Muscle of leg (tissue), 3 donors: ENCODE measurements at regions not wholly inside any gene's neighbourhood (a gene's known extent, or its start where the extent isn't known, plus 50 kb on each side); places are given as distances from the start of the nearest gene placed in this dataset.

ENCODE experiments used
- DNase-seq: peaks from one replicate; pipeline ENCODE4 v3.0.0; 2013
- H3K27ac ChIP-seq: one replicate; pipeline ENCODE4 v1.5.1; 2013; ENCODE audit warnings: mild to moderate bottlenecking, low read length, control low read depth
- H3K27me3 ChIP-seq: one replicate; pipeline ENCODE4 v1.6.1; 2013; ENCODE audit warnings: low read length; ENCODE audit not compliant: control insufficient read depth, insufficient read depth
- H3K36me3 ChIP-seq: one replicate; pipeline ENCODE4 v1.6.1; 2013; ENCODE audit warnings: low read length; ENCODE audit not compliant: control insufficient read depth, insufficient read depth
- H3K4me1 ChIP-seq: one replicate; pipeline ENCODE4 v1.6.1; 2013; ENCODE audit warnings: low read length; ENCODE audit not compliant: control insufficient read depth, insufficient read depth
- H3K4me3 ChIP-seq: one replicate; pipeline ENCODE4 v1.5.1; 2013; ENCODE audit warnings: low read length, control low read depth
- H3K9me3 ChIP-seq: replicated peaks from 2 replicates; pipeline ENCODE4 v1.6.1; 2013; ENCODE audit warnings: low read depth, low read length; ENCODE audit not compliant: control insufficient read depth
- WGBS: methylation state at CpG from one replicate; pipeline ENCODE4 v1.1.5; 2013; ENCODE audit warnings: missing lambda C conversion rate; ENCODE audit not compliant: insufficient coverage; 5-methylcytosine and 5-hydroxymethylcytosine counted together

DNA sequence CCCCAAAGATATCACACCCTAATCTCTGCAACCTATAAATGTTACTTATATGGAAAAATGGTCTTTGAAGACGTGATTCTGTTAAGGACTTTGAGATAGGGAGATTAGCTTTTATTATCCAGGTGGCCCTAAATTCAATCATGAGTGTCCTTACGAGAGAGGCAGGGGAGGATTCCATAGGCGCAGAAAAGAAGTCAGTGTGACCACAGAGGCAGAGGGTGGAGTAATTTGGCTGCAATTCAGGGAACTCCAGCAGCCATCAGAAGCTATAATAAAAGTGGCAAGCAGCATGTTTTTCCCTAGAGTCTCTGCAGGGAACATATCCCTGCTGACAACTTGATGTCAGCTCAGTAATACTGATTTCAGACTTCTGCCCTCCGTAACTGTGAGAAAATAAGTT is 315.2 kb upstream of the ROBO2 start:
- Histone ChIP-seq H3K9me3 (no peaks in the 10 kb centered on the region), H3K27ac (no peak overlapping the region), H3K4me1 (no peaks in the 10 kb centered on the region), H3K27me3 (no peaks in the 10 kb centered on the region), H3K4me3 (no peak overlapping the region), H3K36me3 (no peaks in the 10 kb centered on the region)
- DNase-seq = no peak
- WGBS = 66% methylated on average over 4 of the region's 4 CpGs

DNA sequence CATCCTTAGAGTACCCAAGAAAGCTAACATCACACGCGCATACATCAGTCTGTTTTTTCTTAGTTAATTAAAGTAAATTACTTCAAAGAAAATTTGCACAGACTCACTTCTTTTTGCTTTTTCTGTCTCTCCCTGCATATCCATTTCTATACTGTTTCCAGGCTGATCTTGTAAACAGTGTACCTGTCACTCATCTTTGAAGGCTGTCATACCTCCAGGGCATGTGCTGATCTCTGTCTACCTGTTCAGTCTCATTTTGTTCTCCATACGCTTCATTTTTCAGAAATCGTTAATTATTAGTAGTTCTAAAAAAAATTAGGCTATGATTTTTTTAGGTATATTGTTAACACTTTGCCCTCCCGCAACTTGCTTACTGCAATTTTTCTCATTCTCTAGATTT is 313.9 kb upstream of the ROBO2 start:
- H3K4me3 ChIP-seq = no peak overlapping the region
- H3K36me3 ChIP-seq = no peaks in the 10 kb centered on the region
- no peaks in the 10 kb centered on the region for H3K4me1 ChIP-seq
- WGBS = no CpG with 5 or more reads among the region's 5 CpGs
- no peak overlapping the region for H3K27ac ChIP-seq
- no peaks in the 10 kb centered on the region for H3K9me3 ChIP-seq
- H3K27me3 ChIP-seq = no peaks in the 10 kb centered on the region
- DNase-seq = no peak

DNA sequence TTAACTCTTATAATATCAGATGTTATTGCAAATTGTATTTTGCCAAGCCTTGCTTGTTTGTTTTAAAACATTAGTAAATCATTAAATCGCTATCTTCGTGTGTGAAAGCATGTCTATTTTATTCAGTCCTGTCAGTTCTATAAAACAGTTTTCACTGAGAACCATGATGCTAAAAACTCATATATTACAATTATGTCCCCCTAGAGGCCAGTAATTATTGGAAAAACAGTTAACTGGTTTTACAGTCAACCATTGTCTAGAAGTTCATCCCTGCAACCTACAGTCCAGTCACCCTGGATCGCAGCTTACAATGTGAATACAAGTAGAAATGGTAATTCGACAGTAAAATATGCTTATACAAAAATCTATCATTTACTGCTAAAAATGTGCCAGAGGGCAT is 311.5 kb upstream of the ROBO2 start:
- no peaks in the 10 kb centered on the region for H3K9me3 ChIP-seq
- H3K36me3 ChIP-seq = no peaks in the 10 kb centered on the region
- no peaks in the 10 kb centered on the region for H3K27me3 ChIP-seq
- H3K4me1 ChIP-seq = no peaks in the 10 kb centered on the region
- WGBS = no CpG with 5 or more reads among the region's 4 CpGs
- H3K27ac ChIP-seq = no peak overlapping the region
- H3K4me3 ChIP-seq = no peak overlapping the region
- no peak for DNase-seq

DNA sequence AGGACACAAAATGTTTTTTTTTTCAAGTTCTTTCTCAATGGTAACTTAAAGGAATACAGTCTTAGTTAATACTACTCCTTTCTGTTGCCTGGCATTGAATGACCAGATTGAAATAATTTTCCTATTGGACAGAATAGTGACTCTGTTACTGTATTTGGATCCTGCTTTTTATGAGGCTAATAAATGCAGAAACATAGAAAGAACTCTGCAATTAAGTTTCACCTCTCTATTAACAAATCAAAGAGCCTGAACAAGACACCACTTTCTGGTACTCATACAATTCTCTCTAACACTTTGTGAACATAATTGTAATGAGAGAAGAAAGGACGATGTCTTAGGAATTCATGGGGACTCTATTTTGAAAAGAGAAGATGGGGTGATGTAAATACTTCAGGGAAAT is 308.4 kb upstream of the ROBO2 start:
- Histone ChIP-seq H3K4me1 (no peaks in the 10 kb centered on the region), H3K9me3 (no peaks in the 10 kb centered on the region), H3K4me3 (no peak overlapping the region), H3K27ac (no peak overlapping the region), H3K27me3 (no peaks in the 10 kb centered on the region), H3K36me3 (no peaks in the 10 kb centered on the region)
- no CpG with 5 or more reads among the region's 1 CpG for WGBS
- DNase-seq = no peak

DNA sequence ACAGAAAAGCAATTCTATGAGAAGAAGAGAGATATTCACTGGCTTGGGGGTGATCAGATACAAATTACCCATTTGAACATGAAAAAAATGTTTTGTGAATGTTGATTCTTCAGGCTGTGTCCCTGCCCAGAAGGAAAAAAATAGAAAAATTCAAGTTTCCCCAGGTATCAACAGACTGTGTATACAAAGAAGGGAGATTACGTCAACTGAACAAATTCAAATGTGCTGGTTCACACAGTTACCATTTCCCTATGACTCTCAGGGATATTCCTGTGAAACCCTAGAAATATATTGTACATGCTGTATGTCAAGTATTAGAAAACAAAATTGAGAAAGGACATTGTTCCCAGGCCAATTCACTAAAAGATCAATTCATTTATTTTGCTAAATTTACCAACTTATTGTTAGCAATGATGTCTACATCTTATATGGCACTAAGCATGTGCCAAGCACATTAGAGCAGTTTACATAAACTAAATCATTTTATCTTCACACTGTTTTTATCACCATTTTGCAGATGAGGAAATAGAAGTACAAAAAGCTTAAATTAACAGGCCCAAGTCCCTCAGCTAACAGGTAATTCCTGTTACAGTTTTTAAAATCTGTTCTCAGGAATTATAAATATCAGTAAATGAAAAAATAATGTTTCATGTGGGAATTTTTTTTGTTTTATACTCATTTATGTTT is 306.7 kb upstream of the ROBO2 start:
- H3K9me3 ChIP-seq = no peaks in the 10 kb centered on the region
- DNase-seq = no peak
- no peaks in the 10 kb centered on the region for H3K36me3 ChIP-seq
- no peaks in the 10 kb centered on the region for H3K27me3 ChIP-seq
- H3K4me3 ChIP-seq = no peak overlapping the region
- no peaks in the 10 kb centered on the region for H3K4me1 ChIP-seq
- no CpG with 5 or more reads among the region's 1 CpG for WGBS
- no peak overlapping the region for H3K27ac ChIP-seq

DNA sequence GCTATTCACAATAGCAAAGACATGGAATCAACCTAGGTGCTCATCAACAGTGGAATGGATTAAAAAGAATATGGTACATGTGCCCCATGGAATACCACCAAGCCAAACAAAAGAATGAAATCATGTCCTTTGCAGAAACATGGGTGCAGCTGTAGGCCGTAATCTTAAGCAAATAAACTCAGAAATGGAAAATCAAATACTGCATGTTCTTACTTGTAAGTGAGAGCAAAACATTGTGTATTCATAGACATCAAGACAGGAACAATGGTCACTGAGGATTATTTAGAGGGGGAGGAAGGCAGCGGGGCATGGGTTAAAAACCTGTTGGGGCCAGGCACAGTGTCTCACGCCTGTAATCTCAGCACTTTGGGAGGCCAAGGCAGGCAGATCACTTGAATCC is 304.7 kb upstream of the ROBO2 start:
- 0% methylated on average over 1 of the region's 3 CpGs for WGBS
- no peaks in the 10 kb centered on the region for H3K9me3 ChIP-seq
- H3K4me3 ChIP-seq = no peak overlapping the region
- DNase-seq = no peak
- H3K27me3 ChIP-seq = no peaks in the 10 kb centered on the region
- no peaks in the 10 kb centered on the region for H3K4me1 ChIP-seq
- no peak overlapping the region for H3K27ac ChIP-seq
- H3K36me3 ChIP-seq = no peaks in the 10 kb centered on the region

DNA sequence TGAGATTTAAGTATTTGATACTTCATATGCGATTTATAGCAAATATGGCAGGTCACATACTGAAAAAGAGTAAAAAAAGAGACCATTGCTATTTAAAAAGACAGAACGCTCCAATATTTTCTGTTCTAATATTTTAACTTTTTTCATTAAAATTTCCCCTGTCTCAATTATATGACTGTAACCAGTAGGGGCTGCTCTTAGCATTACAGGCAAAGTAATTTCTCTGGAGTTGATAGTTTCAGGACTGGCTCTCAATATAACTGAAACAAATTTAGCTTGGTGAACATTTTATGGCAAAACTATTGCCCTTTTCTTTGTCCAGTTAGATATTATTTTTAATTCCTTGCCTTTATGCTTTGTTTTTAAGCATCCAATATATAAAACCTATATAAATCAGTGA is 286.3 kb upstream of the ROBO2 start:
- Histone ChIP-seq H3K27ac (no peak overlapping the region), H3K27me3 (no peaks in the 10 kb centered on the region), H3K36me3 (no peaks in the 10 kb centered on the region), H3K9me3 (no peaks in the 10 kb centered on the region), H3K4me1 (no peaks in the 10 kb centered on the region), H3K4me3 (no peak overlapping the region)
- WGBS = no CpG with 5 or more reads among the region's 2 CpGs
- peak; percentile 21 for DNase-seq

DNA sequence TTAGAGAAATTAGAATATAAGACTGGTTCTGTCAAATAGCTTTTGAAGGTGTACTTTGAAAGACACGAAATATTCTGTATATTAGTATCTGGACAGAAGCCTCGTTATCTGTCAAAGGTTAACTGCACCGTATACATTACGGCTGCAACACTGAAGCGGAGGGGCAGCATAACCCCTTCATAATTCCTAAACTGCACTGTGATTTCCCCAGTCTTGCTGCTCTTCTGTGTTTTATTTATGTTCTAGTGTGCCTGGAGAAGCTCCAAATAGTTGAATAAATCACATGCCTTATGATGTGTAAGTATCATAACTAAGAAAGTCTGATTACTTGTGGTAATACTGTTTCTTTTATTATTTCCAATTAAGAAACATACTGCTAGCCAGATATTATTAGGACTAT is 285.7 kb upstream of the ROBO2 start:
- no peak overlapping the region for H3K27ac ChIP-seq
- no peaks in the 10 kb centered on the region for H3K27me3 ChIP-seq
- no peak for DNase-seq
- H3K4me3 ChIP-seq = no peak overlapping the region
- H3K9me3 ChIP-seq = no peaks in the 10 kb centered on the region
- 20% methylated on average over 1 of the region's 5 CpGs for WGBS
- no peaks in the 10 kb centered on the region for H3K36me3 ChIP-seq
- H3K4me1 ChIP-seq = no peaks in the 10 kb centered on the region

DNA sequence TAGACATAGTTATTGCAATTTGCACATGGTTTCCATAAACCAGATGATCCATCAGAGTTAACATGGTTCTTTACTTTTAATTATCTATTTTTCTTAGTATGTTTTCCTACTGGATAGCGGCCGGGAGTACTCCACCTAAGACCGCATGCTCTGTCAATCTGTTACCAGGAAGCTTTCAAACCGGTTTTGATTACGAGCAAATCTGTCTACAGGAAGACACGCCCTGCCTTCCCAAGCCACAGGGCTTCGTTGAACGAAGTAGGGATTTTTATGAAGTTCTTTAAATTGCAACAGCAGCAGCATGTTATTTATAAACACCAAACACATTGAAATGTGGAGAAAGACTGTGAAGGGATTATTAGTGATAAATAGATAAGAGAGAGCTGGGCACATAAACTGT is 283.3 kb upstream of the ROBO2 start:
- Histone ChIP-seq H3K27me3 (no peaks in the 10 kb centered on the region), H3K36me3 (no peaks in the 10 kb centered on the region), H3K27ac (no peak overlapping the region), H3K4me3 (no peak overlapping the region), H3K9me3 (no peaks in the 10 kb centered on the region), H3K4me1 (no peaks in the 10 kb centered on the region)
- WGBS = 75% methylated on average over 5 of the region's 8 CpGs
- no peak for DNase-seq

DNA sequence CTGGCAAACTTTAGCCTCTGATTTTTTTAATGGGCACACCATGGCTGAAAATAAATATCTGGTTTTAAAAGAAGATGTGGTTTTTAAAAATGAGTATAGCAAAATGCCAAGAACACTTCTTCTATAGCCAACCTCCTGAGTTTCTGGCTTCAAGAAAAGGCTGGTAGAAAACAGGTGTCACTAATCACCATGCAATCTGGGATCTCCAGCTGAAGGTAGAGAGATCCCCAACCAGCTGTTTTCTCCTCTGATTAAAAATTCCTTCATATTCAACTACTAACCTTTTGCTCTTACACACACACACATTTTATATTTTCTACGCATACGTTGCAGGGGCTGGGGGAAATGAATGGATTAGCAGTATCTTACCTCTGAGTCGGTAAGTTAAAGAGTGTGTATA is 279.6 kb upstream of the ROBO2 start:
- no peaks in the 10 kb centered on the region for H3K36me3 ChIP-seq

DNA sequence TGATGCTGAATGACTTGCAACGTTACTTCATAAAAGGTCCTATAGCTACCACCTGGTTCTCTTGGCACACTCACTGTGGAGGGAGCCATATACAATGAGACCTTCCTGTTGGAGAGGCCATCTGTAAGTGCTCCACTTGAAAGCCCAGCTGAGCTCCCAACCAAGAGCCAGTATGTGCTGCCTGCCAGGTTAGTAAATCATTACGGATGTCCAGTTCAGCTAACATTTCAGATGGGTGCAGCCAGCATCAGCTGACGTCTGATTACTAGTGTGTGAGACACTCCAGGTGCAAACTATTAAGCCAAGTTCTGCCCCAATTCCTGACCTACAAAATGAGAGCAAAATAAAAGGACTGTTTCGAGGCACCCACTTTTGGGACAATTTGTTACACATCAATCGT is 274.4 kb upstream of the ROBO2 start:
- WGBS = 54% methylated on average over 3 of the region's 5 CpGs
- Histone ChIP-seq H3K36me3 (no peaks in the 10 kb centered on the region), H3K27me3 (no peaks in the 10 kb centered on the region), H3K4me1 (no peaks in the 10 kb centered on the region), H3K27ac (no peak overlapping the region), H3K9me3 (no peaks in the 10 kb centered on the region), H3K4me3 (no peak overlapping the region)
- no peak for DNase-seq

More for the DNA sequence above, 279.6 kb upstream of the ROBO2 start:
- Histone ChIP-seq H3K27ac (no peak overlapping the region), H3K9me3 (no peaks in the 10 kb centered on the region), H3K27me3 (no peaks in the 10 kb centered on the region), H3K4me1 (no peaks in the 10 kb centered on the region), H3K4me3 (no peak overlapping the region)
- WGBS = no CpG with 5 or more reads among the region's 3 CpGs
- DNase-seq = no peak
